ENCODE measurements at regions not wholly inside any gene's neighbourhood (a gene's known extent, or its start where the extent isn't known, plus 50 kb on each side); places are given as distances from the start of the nearest gene placed in this dataset.

- Histone ChIP-seq H3K9me3 (ENCODE audit: control insufficient read depth, insufficient read depth, low read length) (no peaks in the 10 kb centered on the region), H3K27me3 (ENCODE audit: control insufficient read depth, low read length) (no peaks in the 10 kb centered on the region), H3K36me3 (ENCODE audit: control insufficient read depth, low read length) (no peaks in the 10 kb centered on the region), H4K20me1 (ENCODE audit: control insufficient read depth, insufficient read depth, low read depth, low read length) (no peaks in the 10 kb centered on the region), H3K27ac (ENCODE audit: low read depth, low read length) (no peak overlapping the region), H3K4me2 (ENCODE audit: low read length) (no peak overlapping the region), H3K79me2 (ENCODE audit: control insufficient read depth, low read length) (no peaks in the 10 kb centered on the region), H3K4me1 (ENCODE audit: control insufficient read depth, low read length) (no peaks in the 10 kb centered on the region), H3F3A (ENCODE audit: control insufficient read depth, insufficient read depth) (no peaks in the 10 kb centered on the region), H3K4me3 (ENCODE audit: low read length) (no peak overlapping the region), H3K9me2 (replicated peaks; ENCODE audit: control insufficient read depth, low read length) (no peaks in the 10 kb centered on the region)
- TF ChIP-seq CTCF (IDR thresholded peaks at IDR 0.05; ENCODE audit: low read depth, low read length, poor library complexity, severe bottlenecking) = no peak
- no peak for TF ChIP-seq EZH2phosphoT487 (IDR thresholded peaks at IDR 0.05; ENCODE audit: borderline replicate concordance, low read length)
These were observed 161.0 kb downstream of the SPATA31D1 start for GRCh38 chr9:82149501-82149946.

GRCh38 chr9:82152181-82152580, 163.6 kb downstream of the SPATA31D1 start:
- TF ChIP-seq CTCF (IDR thresholded peaks at IDR 0.05; ENCODE audit: low read depth, low read length, poor library complexity, severe bottlenecking) (no peak), EZH2phosphoT487 (IDR thresholded peaks at IDR 0.05; ENCODE audit: borderline replicate concordance, low read length) (no peak)
- no peaks in the 10 kb centered on the region for H3K79me2 ChIP-seq (ENCODE audit: control insufficient read depth, low read length)
- H3K27ac ChIP-seq (ENCODE audit: low read depth, low read length) = no peak overlapping the region
- no peaks in the 10 kb centered on the region for H3K9me3 ChIP-seq (ENCODE audit: control insufficient read depth, insufficient read depth, low read length)
- H3K27me3 ChIP-seq (ENCODE audit: control insufficient read depth, low read length) = no peaks in the 10 kb centered on the region
- H3K9me2 ChIP-seq (replicated peaks; ENCODE audit: control insufficient read depth, low read length) = no peaks in the 10 kb centered on the region
- H4K20me1 ChIP-seq (ENCODE audit: control insufficient read depth, insufficient read depth, low read depth, low read length) = no peaks in the 10 kb centered on the region
- no peaks in the 10 kb centered on the region for H3F3A ChIP-seq (ENCODE audit: control insufficient read depth, insufficient read depth)
- no peak overlapping the region for H3K4me2 ChIP-seq (ENCODE audit: low read length)
- H3K4me1 ChIP-seq (ENCODE audit: control insufficient read depth, low read length) = no peaks in the 10 kb centered on the region
- H3K4me3 ChIP-seq (ENCODE audit: low read length) = no peak overlapping the region
- H3K36me3 ChIP-seq (ENCODE audit: control insufficient read depth, low read length) = no peaks in the 10 kb centered on the region

DNA sequence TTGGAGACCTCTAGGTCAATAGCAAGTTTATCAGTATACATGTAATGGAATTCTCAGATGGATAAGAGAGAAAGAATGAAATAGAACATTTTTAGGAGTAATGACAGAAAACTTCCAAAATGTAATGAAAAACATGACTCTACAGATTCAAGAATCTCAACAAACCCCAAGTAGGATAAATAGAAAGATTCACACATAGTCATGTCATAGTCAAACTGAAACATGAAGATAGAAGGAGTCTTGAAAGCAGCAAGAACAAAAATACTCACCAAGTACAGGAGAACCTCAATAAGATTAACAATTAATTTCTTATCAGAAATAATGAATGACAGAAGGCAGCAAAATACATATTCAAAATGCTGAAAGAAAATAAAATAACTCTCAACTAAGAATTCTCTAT, 164.5 kb downstream of the SPATA31D1 start:
- TF ChIP-seq EZH2phosphoT487 (IDR thresholded peaks at IDR 0.05; ENCODE audit: borderline replicate concordance, low read length) = no peak
- no peak for TF ChIP-seq CTCF (IDR thresholded peaks at IDR 0.05; ENCODE audit: low read depth, low read length, poor library complexity, severe bottlenecking)
- H3K9me2 ChIP-seq (replicated peaks; ENCODE audit: control insufficient read depth, low read length) = no peaks in the 10 kb centered on the region
- no peaks in the 10 kb centered on the region for H3K27me3 ChIP-seq (ENCODE audit: control insufficient read depth, low read length)
- no peaks in the 10 kb centered on the region for H3F3A ChIP-seq (ENCODE audit: control insufficient read depth, insufficient read depth)
- no peak overlapping the region for H3K4me2 ChIP-seq (ENCODE audit: low read length)
- no peaks in the 10 kb centered on the region for H3K9me3 ChIP-seq (ENCODE audit: control insufficient read depth, insufficient read depth, low read length)
- no peaks in the 10 kb centered on the region for H3K79me2 ChIP-seq (ENCODE audit: control insufficient read depth, low read length)
- no peak overlapping the region for H3K4me3 ChIP-seq (ENCODE audit: low read length)
- no peaks in the 10 kb centered on the region for H3K36me3 ChIP-seq (ENCODE audit: control insufficient read depth, low read length)
- no peaks in the 10 kb centered on the region for H3K4me1 ChIP-seq (ENCODE audit: control insufficient read depth, low read length)
- H4K20me1 ChIP-seq (ENCODE audit: control insufficient read depth, insufficient read depth, low read depth, low read length) = no peaks in the 10 kb centered on the region
- no peak overlapping the region for H3K27ac ChIP-seq (ENCODE audit: low read depth, low read length)

DNA sequence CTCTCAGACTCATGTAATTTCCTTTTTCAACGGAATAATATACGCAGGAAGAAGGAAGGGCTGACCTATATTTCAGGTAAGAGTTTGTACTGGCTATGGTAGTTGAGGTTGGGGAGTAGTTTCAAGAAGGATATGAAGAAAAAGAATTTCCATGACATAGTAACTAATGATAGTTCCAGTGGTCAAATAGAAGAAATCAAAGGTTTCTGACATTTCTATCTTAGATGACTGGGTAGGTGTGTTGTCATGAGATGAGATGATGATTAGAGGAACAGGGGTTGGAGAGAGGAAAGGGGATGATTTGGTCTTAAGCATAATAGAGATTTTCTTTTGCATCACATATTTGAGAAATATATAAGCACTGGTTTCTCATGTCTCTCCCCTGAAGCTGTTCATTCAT, 166.0 kb downstream of the SPATA31D1 start:
- no peak overlapping the region for H3K4me2 ChIP-seq (ENCODE audit: low read length)
- H3K4me1 ChIP-seq (ENCODE audit: control insufficient read depth, low read length) = no peaks in the 10 kb centered on the region
- TF ChIP-seq CTCF (IDR thresholded peaks at IDR 0.05; ENCODE audit: low read depth, low read length, poor library complexity, severe bottlenecking) = no peak
- TF ChIP-seq EZH2phosphoT487 (IDR thresholded peaks at IDR 0.05; ENCODE audit: borderline replicate concordance, low read length) = no peak
- no peaks in the 10 kb centered on the region for H3K36me3 ChIP-seq (ENCODE audit: control insufficient read depth, low read length)
- no peaks in the 10 kb centered on the region for H3K9me3 ChIP-seq (ENCODE audit: control insufficient read depth, insufficient read depth, low read length)
- no peaks in the 10 kb centered on the region for H3K9me2 ChIP-seq (replicated peaks; ENCODE audit: control insufficient read depth, low read length)
- no peaks in the 10 kb centered on the region for H3F3A ChIP-seq (ENCODE audit: control insufficient read depth, insufficient read depth)
- H4K20me1 ChIP-seq (ENCODE audit: control insufficient read depth, insufficient read depth, low read depth, low read length) = no peaks in the 10 kb centered on the region
- no peaks in the 10 kb centered on the region for H3K27me3 ChIP-seq (ENCODE audit: control insufficient read depth, low read length)
- no peak overlapping the region for H3K4me3 ChIP-seq (ENCODE audit: low read length)
- H3K79me2 ChIP-seq (ENCODE audit: control insufficient read depth, low read length) = no peaks in the 10 kb centered on the region
- no peak overlapping the region for H3K27ac ChIP-seq (ENCODE audit: low read depth, low read length)

Data from DOHH2 (cell line).